ENCODE measurements at regions not wholly inside any gene's neighbourhood (a gene's known extent, or its start where the extent isn't known, plus 50 kb on each side); places are given as distances from the start of the nearest gene placed in this dataset.
A peak's percentile ranks its signal among the peaks of the same experiment; 100 is the strongest.
"Not testable (repeated sequence)": the region's sequence is repeated elsewhere in the genome, so short reads cannot be mapped to it uniquely, and the experiment has no call there.

GRCh38 chr9:119726035-119726434 is 356.8 kb upstream of the BRINP1 start:
- no peak for DNase-seq

- no peak for DNase-seq
These were observed 353.1 kb upstream of the BRINP1 start for GRCh38 chr9:119722384-119722783.

- no peak for DNase-seq
These were observed 343.1 kb upstream of the BRINP1 start for GRCh38 chr9:119712325-119712724.

GRCh38 chr9:119709431-119709830 is 340.2 kb upstream of the BRINP1 start:
- DNase-seq, result no peak

GRCh38 chr9:119707228-119707845 is 338.1 kb upstream of the BRINP1 start:
- DNase-seq, result no peak

- DNase-seq, result peak; percentile 69
These were observed 332.4 kb upstream of the BRINP1 start for GRCh38 chr9:119701651-119702050.

- no peak for DNase-seq
These were observed 329.3 kb upstream of the BRINP1 start for GRCh38 chr9:119698535-119698934.

GRCh38 chr9:119697996-119698395 is 328.8 kb upstream of the BRINP1 start:
- no peak for DNase-seq

GRCh38 chr9:119689879-119690278 is 320.6 kb upstream of the BRINP1 start:
- no peak for DNase-seq

- no peak for DNase-seq
These were observed 319.3 kb upstream of the BRINP1 start for GRCh38 chr9:119688547-119688946.

GRCh38 chr9:119677811-119678505 is 308.7 kb upstream of the BRINP1 start:
- no peak for DNase-seq

- peak; percentile 66 for DNase-seq
These were observed 306.7 kb upstream of the BRINP1 start for GRCh38 chr9:119675951-119676350.

GRCh38 chr9:119672763-119673162 is 303.5 kb upstream of the BRINP1 start:
- not testable (repeated sequence) for DNase-seq

- no peak for DNase-seq
These were observed 298.7 kb upstream of the BRINP1 start for GRCh38 chr9:119667916-119668315.

- no peak for DNase-seq
These were observed 297.9 kb upstream of the BRINP1 start for GRCh38 chr9:119667163-119667562.

- no peak for DNase-seq
These were observed 293.1 kb upstream of the BRINP1 start for GRCh38 chr9:119662329-119662728.

- no peak for DNase-seq
These were observed 283.7 kb upstream of the BRINP1 start for GRCh38 chr9:119652931-119653330.

- no peak for DNase-seq
These were observed 280.0 kb upstream of the BRINP1 start for GRCh38 chr9:119649205-119649604.

GRCh38 chr9:119639287-119639955 is 270.2 kb upstream of the BRINP1 start:
- no peak for DNase-seq

GRCh38 chr9:119634006-119634405 is 264.8 kb upstream of the BRINP1 start:
- DNase-seq, result no peak

- no peak for DNase-seq
These were observed 242.3 kb upstream of the BRINP1 start for GRCh38 chr9:119611565-119611964.

- no peak for DNase-seq
These were observed 240.2 kb upstream of the BRINP1 start for GRCh38 chr9:119609277-119609971.

GRCh38 chr9:119601632-119602031 is 232.4 kb upstream of the BRINP1 start:
- no peak for DNase-seq

GRCh38 chr9:119597499-119597898 is 228.3 kb upstream of the BRINP1 start:
- no peak for DNase-seq

Measured in NCI-H1417 treated with DMSO at 0.1 percent for 48 hours (cell line).